CD4-positive, alpha-beta T cell treated with Interleukin-15 for 4 hours (primary cell): ENCODE measurements at regions not wholly inside any gene's neighbourhood (a gene's known extent, or its start where the extent isn't known, plus 50 kb on each side); places are given as distances from the start of the nearest gene placed in this dataset.
"Not testable (repeated sequence)": the region's sequence is repeated elsewhere in the genome, so short reads cannot be mapped to it uniquely, and the experiment has no call there.

Source experiments
- DNase-seq: peaks from one replicate; pipeline ENCODE4 v3.0.0-alpha.2; 2020; ENCODE audit warnings: low spot score

DNA sequence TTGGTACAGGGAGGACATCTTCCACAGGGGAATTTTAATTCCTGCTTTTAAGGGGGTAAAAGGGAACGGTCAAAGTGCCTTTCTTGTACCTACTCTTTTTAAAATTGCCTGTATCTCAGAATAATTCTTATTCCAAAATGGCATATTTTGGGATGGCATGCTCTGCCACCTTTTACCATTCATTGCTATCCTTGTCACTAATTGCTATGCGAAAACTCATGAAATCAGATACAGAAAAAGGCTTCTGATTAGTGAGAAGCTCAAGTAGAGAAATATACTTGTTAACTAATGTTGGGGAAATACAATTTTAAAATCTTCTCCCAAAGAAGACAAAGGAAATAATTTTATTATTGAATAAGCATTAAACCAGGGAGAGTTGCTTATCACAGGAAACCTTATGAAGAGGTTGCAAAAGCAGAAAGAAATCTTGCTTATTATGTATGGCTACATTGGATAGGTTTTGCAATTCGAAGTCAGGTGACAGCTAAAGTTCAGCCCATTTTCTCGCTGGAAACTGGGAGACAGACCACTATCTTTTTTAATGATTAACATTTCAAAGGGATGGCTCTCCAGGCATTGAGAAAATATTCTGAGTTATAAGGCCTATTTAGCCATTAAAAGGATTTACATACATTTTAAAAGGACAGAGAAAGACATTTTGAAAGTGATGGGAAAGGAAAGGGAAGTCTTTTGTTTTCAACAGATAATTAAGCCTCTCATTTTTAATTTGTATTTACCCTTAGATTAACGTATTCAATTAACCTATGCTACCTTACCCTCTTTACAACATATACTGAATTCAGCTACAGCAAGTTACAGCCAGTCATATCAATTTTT is 110.3 kb upstream of the PRSS16 start:
- no peak for DNase-seq

DNA sequence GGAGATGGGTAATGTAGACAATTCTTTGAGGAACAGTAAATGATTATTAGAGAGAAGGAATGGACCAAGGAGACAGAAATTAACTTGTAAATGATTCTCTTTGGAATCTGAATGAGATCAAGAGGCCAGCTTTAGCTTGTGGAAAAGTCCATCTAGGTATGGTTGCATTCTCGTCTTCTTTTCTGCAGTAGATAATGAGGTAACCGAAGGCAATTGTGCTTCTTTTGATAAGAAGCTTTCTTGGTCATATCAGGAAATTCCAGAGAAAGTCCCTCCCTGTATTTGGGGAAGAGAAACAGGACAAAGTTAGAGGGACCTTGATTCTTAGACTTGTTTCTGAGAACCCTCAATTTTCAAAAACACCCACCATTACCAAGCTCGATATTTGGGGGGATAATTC is 109.1 kb upstream of the PRSS16 start:
- DNase-seq = no peak

DNA sequence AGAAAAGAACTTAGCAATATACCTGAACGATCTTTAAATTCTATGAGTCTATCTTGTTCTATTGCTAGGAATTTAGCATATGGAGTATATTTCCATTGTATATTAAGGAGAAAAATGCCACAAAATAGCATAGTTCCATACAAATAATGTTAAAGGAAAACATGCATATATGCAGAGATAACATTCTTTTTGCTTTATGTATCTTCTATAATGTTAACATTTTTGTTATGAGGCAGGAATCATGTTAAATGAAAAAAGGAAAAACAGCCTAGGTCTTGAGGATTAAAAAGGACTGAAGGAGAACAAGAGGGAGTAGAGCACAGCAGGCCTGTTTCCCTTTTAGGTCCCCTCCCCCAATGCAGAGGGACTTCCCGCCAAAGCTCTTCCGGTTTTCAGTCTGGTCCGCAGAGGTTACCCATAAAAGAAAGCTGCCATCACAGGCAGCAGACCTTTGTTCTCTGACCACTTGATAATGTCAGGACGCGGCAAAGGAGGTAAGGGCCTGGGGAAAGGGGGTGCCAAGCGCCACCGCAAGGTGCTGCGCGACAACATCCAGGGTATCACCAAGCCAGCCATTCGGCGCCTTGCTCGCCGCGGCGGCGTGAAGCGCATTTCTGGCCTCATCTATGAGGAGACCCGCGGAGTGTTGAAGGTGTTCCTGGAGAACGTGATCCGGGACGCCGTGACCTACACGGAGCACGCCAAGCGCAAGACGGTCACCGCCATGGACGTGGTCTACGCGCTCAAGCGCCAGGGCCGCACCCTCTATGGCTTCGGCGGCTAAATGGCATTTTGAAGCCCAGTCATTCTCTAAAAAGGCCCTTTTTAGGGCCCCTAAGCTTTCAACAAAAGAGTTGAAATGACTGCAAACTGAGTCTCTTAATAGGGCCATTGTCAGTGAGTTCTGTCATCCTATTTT is 108.4 kb upstream of the PRSS16 start:
- peak; percentile 73 for DNase-seq

DNA sequence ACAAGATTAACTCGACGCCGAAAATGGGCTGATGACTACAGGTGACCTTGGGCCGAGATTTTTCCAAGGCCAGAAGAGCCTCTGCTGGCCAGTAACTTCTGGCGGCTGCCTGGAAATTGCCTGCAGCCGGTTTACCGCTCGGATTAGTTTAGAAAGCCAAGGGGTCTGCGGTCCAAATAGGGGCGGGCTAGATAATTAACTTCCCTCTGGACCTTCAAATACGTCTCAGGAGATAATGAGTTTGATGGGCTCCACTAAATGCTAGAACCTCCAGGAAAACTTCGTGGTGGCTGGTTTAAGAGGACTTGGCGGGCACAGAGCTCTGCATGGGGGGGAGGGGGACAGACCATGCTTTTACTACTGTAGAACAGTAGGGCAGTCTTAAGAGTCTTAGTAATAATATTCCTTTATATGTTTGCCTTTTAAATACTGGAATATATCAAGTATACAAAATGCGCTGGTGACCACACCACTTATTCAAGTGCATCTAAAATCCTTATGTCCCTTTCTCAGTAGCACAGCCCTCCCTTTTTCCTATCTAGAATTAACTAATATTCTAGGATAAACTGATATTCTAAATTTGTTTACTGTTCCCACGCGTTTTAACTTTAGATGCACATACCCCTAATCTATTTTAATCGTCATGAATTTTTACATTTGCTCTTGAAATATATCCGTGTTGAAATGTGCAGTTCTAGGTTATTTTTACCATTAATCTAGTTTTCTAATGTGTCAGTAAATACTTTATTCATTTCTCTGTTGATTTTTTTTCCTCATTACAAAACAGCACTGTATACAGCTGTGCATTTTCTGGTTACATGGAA is 107.5 kb upstream of the PRSS16 start:
- no peak for DNase-seq

DNA sequence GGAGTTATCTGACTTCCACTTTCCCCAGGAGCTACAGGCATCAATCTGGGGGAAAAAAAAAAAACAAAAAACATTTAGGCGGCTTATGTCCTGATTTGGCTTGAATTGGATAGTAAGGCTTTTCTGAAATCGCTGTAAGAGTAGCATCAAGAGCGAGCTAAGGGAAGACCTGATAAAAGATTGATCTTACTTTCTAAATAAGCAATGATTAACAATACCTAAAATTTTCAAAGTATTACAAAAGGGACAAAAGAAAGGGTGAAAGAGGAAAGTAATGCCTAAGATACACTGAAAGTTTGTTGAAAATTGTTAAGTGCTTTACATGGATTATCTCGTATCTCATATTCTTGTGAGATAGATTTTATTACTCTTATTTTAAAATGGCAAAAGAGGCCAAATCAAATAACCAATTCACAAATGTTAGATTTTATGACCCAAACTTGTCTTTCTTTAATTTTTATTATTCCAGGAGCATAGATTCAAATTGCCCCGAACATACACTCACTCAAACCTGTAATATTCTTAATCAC is 106.4 kb upstream of the PRSS16 start:
- DNase-seq = no peak

DNA sequence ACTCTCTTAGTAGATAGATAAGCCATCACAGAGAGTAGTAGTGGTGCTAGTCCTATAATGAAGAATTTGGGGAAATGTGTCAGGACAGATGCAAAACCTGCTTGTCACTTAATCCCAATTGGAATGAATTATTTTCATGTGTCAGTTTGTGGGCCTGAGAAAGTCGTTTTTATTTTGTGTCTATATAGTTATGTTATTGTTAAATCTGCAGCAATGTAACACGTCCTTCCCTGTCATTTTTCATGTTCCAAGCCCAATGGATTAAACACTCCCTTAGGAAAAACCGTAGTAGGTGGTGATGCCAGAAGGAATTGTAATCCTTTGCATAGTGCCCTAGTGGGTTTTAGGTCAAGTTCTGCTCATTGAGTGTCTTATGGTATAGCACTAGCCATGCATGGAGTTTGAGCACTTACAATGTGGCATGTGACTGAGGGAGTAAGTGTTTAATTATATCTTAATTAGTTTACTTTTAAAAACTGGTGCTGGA is 105.9 kb upstream of the PRSS16 start:
- DNase-seq = no peak

DNA sequence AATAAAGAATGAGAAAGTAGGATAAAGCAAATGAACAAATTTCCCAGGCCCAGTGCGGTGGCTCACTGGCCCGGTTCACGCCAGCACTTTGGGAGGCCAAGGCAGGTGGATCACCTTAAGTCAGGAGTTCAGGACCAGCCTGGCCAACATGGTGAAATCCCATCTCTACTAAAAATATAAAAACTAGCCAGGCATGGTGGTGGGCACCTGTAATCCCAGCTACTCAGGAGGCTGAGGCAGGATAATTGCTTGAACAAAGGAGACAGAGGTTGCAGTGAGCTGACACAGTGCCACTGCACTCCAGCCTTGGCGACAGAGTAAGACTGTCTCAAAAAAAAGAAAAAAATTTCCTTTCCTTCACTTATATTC is 104.5 kb upstream of the PRSS16 start:
- DNase-seq = not testable (repeated sequence)

DNA sequence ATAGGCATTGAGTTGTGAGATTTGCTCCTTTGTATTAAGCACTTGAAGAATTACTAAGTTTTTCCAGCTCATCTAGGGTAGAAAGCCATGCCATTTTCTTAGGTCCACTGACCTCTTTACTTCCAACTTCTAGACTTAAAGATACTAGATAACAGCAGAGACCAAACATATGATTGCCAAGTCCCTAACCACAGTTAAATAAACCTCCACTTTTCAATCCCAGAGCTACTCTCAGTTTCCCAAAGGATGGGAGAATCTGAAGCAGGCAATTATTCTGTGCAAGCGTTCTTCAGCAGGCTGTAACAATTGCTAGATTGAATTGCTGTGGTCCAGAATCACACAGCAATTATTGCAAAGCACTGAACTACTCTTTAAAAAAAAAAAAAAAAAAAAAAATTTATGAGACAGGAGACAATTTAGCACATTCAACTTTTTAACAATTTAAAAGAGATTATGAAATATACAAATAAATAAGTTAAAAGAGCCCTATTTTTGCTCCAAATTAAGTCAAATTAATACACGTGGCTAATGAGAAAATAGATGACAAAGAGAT is 104.0 kb upstream of the PRSS16 start:
- DNase-seq = no peak

DNA sequence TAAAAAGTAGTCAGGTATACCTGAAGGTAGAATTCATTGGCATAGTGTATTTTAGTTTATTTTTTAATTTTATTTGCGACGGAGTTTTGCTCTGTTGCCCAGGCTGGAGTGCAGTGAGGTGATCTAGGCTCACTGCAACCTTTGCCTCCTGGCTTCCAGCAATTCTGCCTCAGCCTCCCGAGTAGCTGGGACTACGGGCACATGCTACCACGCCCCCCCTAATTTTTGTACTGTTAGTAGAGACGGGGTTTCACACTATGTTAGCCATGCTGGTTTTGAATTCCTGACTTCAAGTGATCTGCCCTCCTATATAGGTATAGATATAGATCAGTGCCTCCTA is 102.8 kb upstream of the PRSS16 start:
- no peak for DNase-seq

DNA sequence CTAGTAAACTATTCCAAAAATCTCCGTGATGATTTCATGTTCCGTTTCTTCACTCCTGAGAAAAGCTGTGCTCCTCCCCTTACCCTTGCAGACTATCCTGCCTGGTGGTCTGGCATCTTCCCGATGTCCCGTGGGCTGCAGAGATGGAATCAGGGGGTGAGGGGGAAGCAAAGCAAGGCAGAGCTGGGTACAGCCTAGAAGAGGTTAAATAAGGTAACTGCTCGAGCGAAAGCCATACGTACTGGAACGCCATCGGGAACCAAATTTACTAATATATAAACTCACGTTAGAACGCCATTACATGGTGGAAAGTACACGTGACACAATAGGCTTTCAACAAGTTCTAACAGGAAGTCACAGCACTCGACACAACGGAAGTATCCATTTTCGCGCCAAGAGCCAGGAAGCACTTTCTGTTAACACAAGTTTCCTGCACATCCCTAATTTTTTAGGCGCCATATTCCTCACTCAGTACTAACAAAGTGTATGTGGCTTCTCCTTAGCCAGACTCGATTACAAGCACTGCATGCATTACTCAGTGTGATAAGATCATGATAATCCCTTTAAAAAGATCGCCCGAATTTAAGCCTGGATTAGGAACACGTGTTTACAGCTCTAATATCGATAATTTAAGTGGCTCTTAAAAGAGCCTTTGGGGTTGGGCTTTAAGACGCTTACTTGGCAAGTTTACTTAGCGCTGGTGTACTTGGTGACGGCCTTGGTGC is 101.6 kb upstream of the PRSS16 start:
- DNase-seq = peak; percentile 72

DNA sequence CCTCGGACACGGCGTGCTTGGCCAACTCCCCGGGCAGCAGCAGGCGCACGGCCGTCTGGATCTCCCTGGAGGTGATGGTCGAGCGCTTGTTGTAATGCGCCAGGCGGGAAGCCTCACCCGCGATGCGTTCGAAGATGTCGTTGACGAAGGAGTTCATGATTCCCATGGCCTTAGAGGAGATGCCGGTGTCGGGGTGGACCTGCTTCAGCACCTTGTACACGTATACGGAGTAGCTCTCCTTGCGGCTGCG is 101.1 kb upstream of the PRSS16 start:
- not testable (repeated sequence) for DNase-seq

DNA sequence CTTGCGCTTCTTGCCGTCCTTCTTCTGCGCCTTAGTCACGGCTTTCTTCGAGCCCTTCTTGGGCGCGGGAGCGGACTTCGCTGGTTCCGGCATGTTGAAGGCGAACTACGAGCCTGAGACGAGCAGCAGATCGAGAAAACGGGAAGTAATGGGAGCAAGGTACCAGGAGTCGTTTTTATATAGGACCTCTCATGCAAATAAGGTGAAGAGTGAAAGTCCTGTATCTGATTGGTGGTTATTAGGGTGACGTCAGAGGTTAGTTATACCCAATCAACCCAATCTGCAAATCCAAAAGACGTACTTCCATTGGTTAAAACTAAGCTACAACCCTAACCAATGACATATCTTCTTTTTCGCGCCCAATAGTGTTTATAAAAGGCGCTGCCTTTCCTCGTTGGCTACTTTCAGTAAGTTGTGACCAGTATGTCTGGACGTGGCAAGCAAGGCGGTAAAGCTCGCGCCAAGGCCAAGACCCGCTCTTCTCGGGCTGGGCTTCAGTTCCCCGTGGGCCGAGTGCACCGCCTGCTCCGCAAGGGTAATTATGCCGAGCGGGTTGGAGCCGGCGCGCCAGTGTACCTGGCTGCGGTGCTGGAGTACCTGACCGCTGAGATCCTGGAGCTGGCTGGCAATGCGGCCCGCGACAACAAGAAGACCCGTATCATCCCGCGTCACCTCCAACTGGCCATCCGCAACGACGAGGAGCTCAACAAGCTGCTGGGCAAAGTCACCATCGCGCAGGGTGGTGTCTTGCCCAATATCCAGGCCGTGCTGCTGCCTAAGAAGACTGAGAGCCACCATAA is 100.6 kb upstream of the PRSS16 start:
- peak; percentile 95 for DNase-seq

DNA sequence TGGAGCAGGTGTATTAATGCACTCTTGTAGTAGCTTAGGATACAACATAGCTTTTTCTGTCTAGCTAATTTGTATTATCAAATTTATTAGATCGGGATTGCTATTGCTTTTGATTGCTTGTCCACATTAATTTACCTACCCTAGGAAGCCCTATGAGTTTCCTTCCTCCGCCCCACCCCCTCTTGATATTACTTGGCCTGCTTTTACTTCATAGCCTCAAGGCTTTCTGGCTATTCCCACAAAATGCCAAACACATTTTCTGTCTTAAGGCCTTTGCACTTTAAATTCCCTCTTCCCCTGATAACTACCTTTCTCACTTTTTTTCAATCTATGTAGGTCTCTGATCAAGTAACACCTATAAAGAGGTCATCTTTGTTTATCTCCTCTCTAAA is 99.1 kb upstream of the PRSS16 start:
- no peak for DNase-seq

DNA sequence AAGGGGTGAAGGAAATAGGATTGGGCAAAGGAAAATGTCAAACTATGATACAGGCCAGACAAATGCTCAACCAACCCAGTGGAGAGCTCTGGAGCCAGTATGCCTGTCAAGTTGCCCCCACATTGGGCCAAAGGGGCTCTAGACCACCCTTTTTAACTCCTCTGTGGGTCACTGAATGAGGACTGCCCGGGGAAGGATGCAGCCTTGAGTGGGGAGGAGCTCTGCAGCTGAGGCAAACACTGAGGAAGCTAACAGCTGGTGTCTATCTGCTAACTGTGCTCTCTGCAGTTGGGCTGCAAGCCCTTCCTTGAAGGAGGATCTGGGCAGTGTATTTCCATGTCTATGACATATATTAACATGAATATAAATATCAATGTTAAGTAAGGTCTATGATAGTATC is 98.4 kb upstream of the PRSS16 start:
- no peak for DNase-seq

DNA sequence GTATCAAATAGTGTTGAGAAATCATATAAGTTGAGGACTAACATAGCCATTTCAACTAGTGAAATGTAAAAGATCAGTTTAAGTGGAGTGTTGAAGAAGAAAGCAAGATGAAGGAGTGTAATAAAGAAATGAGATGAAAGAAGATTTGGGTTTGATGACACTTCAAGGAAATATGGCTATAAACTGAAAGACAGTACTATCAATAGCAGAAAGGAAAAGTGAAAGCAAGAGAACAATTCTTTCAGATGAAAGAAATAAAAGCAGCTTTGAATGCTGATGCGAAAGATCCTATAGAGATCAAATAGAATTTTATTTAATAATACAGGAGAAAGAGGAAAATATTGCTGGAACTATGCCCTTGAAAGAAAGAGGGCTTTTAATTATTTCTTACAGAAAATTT is 92.8 kb upstream of the PRSS16 start:
- DNase-seq = no peak

DNA sequence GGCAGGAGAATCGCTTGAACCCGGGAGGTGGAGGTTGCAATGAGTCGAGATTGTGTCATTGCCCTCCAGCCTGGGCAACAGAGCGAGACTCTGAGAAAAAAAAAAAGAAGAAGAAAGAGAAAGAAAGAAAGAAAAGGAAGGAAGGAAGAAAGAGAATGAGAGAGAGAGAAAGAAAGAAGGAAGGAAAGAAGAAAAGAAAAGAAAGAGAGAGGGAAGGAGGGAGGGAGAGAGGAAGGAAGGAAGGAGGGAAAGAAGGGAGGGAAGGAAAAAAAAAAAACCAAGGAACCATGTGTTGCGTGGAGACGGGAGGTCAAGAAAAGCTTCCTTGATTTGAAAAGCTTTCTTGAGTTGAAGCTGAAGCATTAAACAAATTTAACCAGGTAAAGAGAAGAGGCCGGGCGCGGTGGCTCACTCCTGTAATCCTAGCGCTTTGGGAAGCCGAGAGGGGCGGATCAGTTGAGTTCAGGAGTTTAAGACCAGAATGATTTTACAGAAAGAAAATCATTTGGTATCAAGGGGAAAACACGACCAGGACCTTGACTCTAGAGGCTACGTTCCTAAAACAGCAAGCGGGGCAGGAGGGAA is 90.5 kb upstream of the PRSS16 start:
- no peak for DNase-seq

DNA sequence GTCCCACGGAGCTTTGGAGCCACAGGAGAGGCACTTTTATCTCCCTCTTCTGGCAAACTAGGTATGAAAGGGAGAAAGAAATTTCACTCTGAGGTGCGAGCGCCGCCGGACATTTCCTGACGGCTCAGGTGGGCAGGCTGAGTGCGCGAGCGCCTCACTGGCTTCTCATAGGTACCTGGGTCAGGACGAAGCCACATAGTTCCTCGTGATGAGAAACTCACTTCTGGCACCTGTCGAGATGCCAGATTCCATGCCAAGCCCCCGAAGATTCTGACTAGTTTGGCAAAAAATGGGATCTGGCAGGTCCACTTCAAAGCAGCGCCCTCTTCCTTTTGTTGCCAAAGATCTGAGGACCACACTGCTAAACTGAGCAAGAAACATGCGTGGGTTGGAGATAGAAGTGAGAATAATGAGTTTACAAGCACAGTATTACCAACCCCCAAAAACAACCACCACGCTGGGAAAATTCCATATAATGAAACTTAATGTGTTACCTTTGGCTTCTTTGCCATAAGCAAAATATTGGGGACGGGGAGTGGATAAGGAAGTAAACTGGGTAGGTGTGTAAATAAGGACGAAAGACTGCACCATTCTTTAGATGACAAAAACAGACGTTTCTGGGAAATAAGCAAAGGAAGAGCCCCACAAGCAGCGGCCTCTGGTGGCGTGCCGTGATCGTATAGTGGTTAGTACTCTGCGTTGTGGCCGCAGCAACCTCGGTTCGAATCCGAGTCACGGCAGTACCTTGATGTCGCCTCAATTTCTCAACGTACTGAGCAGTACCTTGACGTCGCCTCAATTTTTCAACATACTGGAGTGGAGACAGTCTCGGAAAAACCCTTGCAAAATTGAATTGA is 89.8 kb upstream of the PRSS16 start:
- DNase-seq = peak; percentile 83

DNA sequence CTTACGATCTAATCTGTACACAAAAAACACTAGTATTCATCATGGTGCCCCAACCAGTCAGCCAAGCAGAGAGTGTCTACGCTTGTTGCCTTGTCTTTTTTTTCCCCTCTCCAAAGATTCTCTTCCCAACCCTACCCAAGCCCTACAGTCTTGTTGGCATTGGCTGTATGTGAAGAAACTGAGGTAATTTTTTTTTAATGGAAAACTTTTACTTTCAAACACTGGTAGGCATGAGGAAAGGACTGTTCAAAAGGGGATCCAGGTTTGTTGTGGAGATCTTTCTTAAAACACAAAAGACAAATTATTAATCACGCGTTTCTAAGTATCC is 89.2 kb upstream of the PRSS16 start:
- DNase-seq = no peak

DNA sequence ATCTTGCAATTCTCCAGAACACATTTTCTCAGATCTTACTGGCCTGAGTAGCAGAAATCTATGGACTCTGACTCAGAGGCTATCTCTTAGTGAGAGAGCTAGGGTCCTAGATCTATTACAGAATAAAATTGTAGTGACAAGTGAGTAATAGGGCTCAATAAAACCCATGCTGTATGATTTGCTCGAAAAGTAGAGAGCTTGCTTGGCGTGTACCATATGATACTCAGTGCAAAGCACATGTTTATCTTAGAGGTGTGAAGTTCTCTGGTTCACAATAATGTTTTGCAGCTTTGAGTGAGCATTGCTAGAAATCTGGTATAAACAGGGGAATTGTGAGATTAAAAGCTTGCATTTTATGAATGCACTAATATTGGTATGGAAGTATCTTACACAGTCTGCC is 87.8 kb upstream of the PRSS16 start:
- no peak for DNase-seq
